Calu3 (cell line): ENCODE measurements at regions not wholly inside any gene's neighbourhood (a gene's known extent, or its start where the extent isn't known, plus 50 kb on each side); places are given as distances from the start of the nearest gene placed in this dataset.

Experiments used
- BruUV-seq: library from RNA; stranded (reverse); fragments of 400-500 nt; replicated peaks from 2 replicates; lab custom pipeline; 2021; lab: Mats Ljungman, UMichigan
- CTCF ChIA-PET: fragments of 300-600 bp; sonication (Branson Sonifier 250); formaldehyde crosslinking; loops from one replicate; lab custom pipeline; 2022; ENCODE audit warnings: antibody characterized with exemption; lab: Charles Lee
- DNase-seq: peaks from one replicate; pipeline ENCODE4 v3.0.0; 2022
- H3K27ac Mint-ChIP-seq: one replicate; pipeline ENCODE4 v1.8.0; 2022; ENCODE audit warnings: mixed read lengths; ENCODE audit not compliant: unreplicated experiment
- H3K27me3 Mint-ChIP-seq: one replicate; pipeline ENCODE4 v1.8.0; 2022; ENCODE audit warnings: mixed read lengths; ENCODE audit not compliant: unreplicated experiment
- H3K36me3 Mint-ChIP-seq: one replicate; pipeline ENCODE4 v1.8.0; 2022; ENCODE audit warnings: mild to moderate bottlenecking, moderate library complexity, mixed read lengths; ENCODE audit not compliant: insufficient read depth, unreplicated experiment
- H3K4me1 Mint-ChIP-seq: one replicate; pipeline ENCODE4 v1.8.0; 2022; ENCODE audit warnings: mild to moderate bottlenecking, low read depth, mixed read lengths; ENCODE audit not compliant: unreplicated experiment
- H3K4me3 Mint-ChIP-seq: one replicate; pipeline ENCODE4 v1.8.0; 2022; ENCODE audit warnings: mild to moderate bottlenecking, low read depth, moderate library complexity, mixed read lengths; ENCODE audit not compliant: unreplicated experiment
- H3K9me3 Mint-ChIP-seq: one replicate; pipeline ENCODE4 v1.8.0; 2022; ENCODE audit warnings: low read depth, mixed read lengths; ENCODE audit not compliant: unreplicated experiment
- intact Hi-C: fragments of 100-400 bp; cut with micrococcal nuclease; formaldehyde crosslinking; loops from one replicate; pipeline ENCODE4 v1.10.0; 2022; ENCODE audit not compliant: unreplicated experiment
- TF ChIP-seq, protein P1 (sequence below): fragments of 200-600 bp; IDR thresholded peaks from one replicate; pipeline ENCODE4 v1.8.0; 2022; ENCODE audit warnings: antibody characterized with exemption; ENCODE audit not compliant: unreplicated experiment

DNA sequence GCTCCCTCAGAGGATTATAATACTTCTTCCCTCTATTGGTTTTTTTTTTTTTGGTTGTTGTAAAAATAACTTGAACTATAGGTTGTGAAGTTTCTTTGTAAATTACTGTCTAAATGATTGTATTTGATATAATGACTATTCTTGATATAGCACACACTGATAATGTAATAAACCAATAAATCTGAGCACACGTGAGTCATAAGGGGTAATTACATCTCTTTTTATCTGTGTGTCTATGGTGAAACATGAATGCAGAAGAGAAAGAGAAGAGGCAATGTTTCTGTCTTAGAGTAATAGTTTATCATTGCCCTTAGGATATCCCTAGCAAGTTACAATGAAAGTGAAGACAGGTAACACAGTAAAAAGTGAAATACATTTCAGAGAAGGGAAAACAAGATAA lies 64.1 kb upstream of the RAPGEF4 start:
- H3K4me3 Mint-ChIP-seq: no peak overlapping the region
- CTCF ChIA-PET: no interaction called here
- peaks cover 7% of the 10 kb centered on the region for H3K36me3 Mint-ChIP-seq
- no peaks in the 10 kb centered on the region for H3K27me3 Mint-ChIP-seq
- TF ChIP-seq, protein P1, sequence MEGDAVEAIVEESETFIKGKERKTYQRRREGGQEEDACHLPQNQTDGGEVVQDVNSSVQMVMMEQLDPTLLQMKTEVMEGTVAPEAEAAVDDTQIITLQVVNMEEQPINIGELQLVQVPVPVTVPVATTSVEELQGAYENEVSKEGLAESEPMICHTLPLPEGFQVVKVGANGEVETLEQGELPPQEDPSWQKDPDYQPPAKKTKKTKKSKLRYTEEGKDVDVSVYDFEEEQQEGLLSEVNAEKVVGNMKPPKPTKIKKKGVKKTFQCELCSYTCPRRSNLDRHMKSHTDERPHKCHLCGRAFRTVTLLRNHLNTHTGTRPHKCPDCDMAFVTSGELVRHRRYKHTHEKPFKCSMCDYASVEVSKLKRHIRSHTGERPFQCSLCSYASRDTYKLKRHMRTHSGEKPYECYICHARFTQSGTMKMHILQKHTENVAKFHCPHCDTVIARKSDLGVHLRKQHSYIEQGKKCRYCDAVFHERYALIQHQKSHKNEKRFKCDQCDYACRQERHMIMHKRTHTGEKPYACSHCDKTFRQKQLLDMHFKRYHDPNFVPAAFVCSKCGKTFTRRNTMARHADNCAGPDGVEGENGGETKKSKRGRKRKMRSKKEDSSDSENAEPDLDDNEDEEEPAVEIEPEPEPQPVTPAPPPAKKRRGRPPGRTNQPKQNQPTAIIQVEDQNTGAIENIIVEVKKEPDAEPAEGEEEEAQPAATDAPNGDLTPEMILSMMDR: no peak
- H3K4me1 Mint-ChIP-seq: peaks cover 26% of the 10 kb centered on the region
- BruUV-seq: no TSS peak
- H3K27ac Mint-ChIP-seq: peak overlapping the region; percentile 9
- DNase-seq: no peak
- intact Hi-C loops: no loop called here
- peaks cover 5% of the 10 kb centered on the region for H3K9me3 Mint-ChIP-seq

DNA sequence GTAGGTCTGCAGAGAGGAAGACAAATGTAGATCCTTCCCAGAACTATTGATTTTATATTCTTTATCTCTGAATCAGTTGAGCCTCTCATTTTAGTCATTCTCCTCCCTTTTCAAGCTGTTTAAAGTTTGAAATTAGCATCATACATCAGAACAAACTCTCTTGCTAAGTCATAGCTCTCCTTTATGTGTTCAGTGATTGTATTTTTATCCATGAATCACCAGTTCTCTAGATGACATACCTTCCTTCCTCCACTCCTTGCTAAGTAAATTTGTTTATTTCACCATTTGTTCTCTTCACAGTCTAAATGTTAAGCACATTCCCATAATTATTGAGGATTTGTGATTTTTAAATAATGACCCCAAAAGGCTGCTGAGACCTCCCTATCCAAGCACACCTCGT lies 63.5 kb upstream of the RAPGEF4 start:
- Mint-ChIP-seq H3K36me3 (peaks cover 7% of the 10 kb centered on the region), H3K27ac (no peak overlapping the region), H3K4me3 (no peak overlapping the region), H3K9me3 (peaks cover 3% of the 10 kb centered on the region), H3K4me1 (peaks cover 26% of the 10 kb centered on the region), H3K27me3 (no peaks in the 10 kb centered on the region)
- BruUV-seq: no TSS peak
- TF ChIP-seq, protein P1: no peak
- no peak for DNase-seq
- CTCF ChIA-PET: no interaction called here
- intact Hi-C loops: no loop called here

DNA sequence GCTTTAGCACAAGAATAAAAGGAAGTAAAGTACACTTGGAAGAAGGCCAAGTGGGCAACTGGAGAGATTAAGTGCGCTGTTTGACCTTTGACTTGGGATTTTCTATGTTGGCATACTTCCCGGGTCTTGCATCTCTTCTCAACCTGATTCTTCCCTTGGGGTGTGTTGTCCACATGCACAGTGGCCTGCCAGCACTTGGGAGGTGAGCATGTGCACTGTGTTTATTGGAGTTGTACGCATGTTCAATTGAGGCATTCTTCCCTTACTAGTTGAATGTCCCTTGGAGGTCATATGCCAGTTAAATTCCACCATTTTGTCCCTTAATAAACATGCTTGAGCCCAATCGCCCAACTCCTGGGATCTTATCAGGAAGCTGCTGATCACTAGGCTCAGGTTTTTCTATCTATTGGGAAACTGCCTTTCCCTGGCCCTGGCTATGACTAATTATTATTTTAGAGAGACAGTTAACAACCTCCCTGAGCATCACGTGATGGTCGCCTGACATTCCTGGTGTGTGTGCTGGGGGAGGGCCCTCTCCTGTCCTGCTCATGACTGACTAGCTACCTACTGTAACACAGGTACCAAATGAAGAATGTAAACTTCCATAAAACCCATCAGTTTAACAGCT lies 62.5 kb upstream of the RAPGEF4 start:
- H3K9me3 Mint-ChIP-seq: peaks cover 3% of the 10 kb centered on the region
- H3K27me3 Mint-ChIP-seq: no peaks in the 10 kb centered on the region
- peaks cover 7% of the 10 kb centered on the region for H3K36me3 Mint-ChIP-seq
- intact Hi-C loops: no loop called here
- no TSS peak for BruUV-seq
- H3K27ac Mint-ChIP-seq: peak overlapping the region; percentile 22
- H3K4me3 Mint-ChIP-seq: peak overlapping the region; percentile 7
- CTCF ChIA-PET: interaction anchor here (1.0 kb wide), 1 partner anchor 38 kb away, joined by 3 read pairs; no protein-coding TSS in a partner anchor
- peaks cover 26% of the 10 kb centered on the region for H3K4me1 Mint-ChIP-seq
- DNase-seq: peak; percentile 35
- TF ChIP-seq, protein P1: no peak

DNA sequence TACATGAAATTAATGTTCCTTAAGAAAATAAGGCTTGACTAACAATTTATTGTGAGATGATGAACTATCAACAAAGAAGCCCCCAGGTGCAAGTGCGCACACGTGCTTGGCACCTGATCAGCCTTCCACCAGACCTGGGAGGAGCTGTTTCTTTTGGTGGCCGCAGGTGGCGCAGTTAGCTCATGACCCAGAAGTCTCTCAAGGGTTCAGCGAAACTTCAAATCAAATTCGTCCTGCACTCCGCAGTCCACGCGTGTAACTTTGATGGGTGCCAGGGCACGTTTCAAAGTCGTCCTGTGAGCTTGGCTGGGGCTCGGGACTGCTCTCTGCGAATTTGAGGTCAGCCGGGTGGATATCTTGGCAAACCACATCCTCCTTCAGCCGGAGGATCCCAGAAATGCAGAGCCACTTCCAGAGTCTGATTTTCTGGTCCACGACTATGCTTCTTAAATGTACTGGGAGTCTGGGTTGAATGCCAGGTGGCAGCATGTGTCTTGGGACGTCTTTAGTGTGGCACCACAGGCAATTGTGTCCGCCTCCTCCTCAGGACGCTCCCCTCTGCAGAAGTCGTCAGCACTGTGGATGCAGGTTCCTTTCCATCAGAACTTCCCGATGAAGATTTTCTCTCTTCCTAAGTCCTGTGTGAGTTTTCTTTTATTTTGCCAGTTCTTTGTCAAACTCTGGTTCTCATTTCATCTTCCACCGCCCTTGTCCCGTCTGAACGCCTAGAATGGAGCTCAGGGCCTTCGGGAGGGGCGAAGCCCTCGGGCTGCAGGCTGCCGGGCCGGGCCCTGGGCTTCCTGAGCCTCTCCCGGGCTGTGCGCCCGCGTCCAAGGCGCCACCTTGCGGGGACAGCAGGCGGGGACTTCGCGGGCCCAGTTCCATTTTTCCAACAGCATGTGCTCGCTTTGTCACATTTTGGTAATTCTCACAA lies 61.3 kb upstream of the RAPGEF4 start:
- intact Hi-C loops: no loop called here
- Mint-ChIP-seq H3K4me3 (no peak overlapping the region), H3K4me1 (peaks cover 26% of the 10 kb centered on the region), H3K9me3 (peaks cover 3% of the 10 kb centered on the region), H3K36me3 (peaks cover 7% of the 10 kb centered on the region), H3K27me3 (no peaks in the 10 kb centered on the region), H3K27ac (no peak overlapping the region)
- BruUV-seq: no TSS peak
- TF ChIP-seq, protein P1: no peak
- no peak for DNase-seq
- CTCF ChIA-PET: no interaction called here
